NCI-H82 (cell line): ENCODE measurements at regions not wholly inside any gene's neighbourhood (a gene's known extent, or its start where the extent isn't known, plus 50 kb on each side); places are given as distances from the start of the nearest gene placed in this dataset.
"Not testable (repeated sequence)": the region's sequence is repeated elsewhere in the genome, so short reads cannot be mapped to it uniquely, and the experiment has no call there.

Source experiments
- DNase-seq: peaks from one replicate; lab custom pipeline; 2025; lab: John Stamatoyannopoulos, UW

DNA sequence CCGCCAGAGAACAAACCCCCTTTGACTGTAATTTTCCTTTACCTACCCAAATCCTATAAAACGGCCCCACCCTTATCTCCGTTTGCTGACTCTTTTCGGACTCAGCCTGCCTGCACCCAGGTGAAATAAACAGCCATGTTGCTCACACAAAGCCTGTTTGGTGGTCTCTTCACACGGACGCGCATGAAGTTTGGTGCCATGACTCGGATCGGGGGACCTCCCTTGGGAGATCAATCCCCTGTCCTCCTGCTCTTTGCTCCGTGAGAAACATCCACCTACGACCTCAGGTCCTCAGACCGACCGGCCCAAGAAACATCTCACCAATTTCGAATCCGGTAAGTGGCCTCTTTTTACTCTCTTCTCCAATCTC lies 52.1 kb upstream of the FAM124A start:
- DNase-seq: not testable (repeated sequence)

DNA sequence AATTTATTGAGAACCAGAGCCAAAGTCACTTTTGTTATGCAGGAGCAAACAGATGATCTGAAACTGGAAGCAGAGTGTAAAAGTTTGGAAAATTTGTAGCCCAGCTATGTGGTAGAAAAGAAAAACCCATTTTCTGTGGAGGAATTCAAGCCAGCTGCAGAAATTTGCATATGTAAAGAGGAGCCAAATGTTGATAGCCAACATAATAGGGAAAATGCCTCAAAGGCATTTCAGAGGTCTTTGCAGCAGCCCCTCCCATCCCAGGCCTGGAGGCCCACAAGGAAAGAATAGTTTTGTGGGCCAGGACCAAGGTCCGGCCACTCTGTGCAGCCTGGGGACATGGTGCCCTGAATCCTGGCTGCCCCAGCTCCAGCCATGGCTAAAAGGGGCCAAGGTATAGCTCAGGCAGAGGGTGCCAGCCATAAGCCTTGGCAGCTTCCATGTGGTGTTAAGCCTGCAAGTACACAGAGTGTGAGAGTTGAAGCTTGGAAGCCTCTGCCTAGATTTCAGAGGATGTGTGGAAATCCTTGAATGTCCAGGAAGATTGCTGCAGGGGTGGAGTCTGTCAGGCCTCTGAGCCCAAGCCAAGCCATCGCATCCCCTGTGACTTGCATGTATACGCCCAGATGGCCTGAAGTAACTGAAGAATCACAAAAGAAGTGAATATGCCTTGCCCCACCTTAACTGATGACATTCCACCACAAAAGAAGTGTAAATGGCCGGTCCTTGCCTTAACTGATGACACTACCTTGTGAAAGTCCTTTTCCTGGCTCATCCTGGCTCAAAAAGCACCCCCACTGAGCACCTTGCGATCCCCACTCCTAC lies 52.7 kb upstream of the FAM124A start:
- not testable (repeated sequence) for DNase-seq

DNA sequence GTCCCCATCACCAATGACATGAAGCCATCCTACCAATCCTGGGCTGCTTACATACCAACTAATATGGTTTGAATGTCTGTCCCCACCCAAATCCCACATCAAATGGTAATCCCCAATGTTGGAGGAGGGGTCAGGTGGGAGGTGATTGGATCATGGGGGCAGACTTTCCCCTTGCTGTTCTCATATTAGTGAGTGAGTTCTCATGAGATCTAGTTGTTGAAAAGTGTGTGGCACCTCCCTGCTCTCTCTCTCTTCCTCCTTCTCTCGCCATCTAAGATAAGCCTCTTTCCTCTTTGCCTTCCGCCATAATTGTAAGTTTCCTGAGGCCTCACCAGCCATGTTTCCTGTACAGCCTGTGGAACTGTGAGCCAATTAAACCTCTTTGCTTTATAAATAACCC lies 53.6 kb upstream of the FAM124A start:
- peak; percentile 36 for DNase-seq

DNA sequence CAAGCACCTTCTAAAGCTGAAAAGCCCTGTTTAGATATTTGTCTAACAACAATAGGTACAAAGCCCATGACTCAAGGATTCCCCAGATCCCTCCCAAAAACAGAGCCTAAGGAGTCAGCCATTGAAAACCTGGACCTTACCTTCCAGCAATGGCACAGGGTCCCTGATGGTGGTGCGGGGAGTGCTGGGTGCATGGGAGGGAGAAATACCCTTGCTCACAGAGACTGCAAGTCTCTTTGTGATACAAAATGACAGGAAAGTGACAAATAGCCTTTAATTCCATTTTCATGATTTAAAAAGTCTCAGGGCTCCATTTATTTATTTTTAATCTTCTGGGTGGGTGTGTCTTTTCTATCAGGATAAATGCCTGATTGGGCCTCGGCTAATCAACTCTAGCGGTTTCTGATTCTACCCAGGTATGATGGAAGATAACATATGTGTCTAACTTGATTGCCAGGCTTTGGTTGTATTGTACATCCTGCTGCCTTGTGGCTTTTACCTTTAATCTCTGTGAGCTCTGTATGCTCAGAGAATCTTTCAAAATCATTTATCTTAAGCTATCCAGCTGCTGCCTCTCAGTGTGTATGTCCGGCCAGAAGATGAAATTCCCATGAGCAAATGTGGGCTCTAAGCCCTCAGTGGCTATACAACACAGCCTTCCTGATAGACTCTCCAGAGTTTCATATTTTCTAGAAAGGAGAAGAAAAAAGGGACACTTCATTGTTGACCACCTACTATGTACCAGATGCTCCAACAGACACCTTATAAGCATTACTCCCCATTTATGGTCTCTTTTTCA lies 54.6 kb upstream of the FAM124A start:
- DNase-seq: peak; percentile 87

DNA sequence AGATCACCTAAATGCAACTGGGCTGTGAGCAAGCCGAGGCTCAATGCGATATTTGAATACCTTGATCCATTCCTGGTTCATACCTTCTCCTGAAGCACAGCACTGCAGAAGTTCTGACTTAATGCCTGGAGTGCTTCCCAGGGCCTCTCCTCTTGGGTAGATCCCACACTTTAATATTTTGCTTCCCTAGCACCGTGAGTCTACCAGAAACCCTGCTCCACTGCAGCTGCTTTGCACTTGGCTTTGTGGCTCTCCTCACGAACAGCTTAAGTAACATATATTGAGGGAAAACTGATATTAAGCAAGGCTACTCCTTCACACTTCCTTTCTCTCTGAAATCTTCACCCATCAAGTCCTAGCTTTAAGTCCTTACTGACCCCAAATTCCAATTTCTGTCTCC lies 51.6 kb upstream of the C13orf42 start:
- DNase-seq: no peak
